GM06990 (cell line): ENCODE measurements at regions not wholly inside any gene's neighbourhood (a gene's known extent, or its start where the extent isn't known, plus 50 kb on each side); places are given as distances from the start of the nearest gene placed in this dataset.

Experiments used
- DNase-seq: peaks from one replicate; pipeline ENCODE4 v3.0.0-alpha.2; 2011; ENCODE audit not compliant: insufficient read length; ENCODE audit errors: extremely low read depth
- H3K27me3 ChIP-seq: replicated peaks from 2 replicates; pipeline ENCODE4 v1.6.0; 2011; ENCODE audit warnings: low read length; ENCODE audit not compliant: control insufficient read depth, insufficient read depth
- H3K36me3 ChIP-seq: 2 replicates; pipeline ENCODE4 v1.5.1; 2011; ENCODE audit warnings: low read length; ENCODE audit not compliant: control insufficient read depth, insufficient read depth
- H3K4me3 ChIP-seq: replicated peaks from 2 replicates; pipeline ENCODE4 v1.5.1; 2011; ENCODE audit warnings: low read depth, mild to moderate bottlenecking, control low read depth, low read length
- TF ChIP-seq, protein P1 (sequence below): IDR thresholded peaks from 2 replicates; pipeline ENCODE4 v1.5.1; 2011; ENCODE audit warnings: low read length, control low read depth, mild to moderate bottlenecking, inconsistent platforms; ENCODE audit not compliant: insufficient read depth, poor library complexity, severe bottlenecking

GRCh38 chr4:160772668-160773067 lies 1391.1 kb downstream of the FSTL5 start:
- Histone ChIP-seq H3K36me3 (no peaks in the 10 kb centered on the region), H3K4me3 (no peak overlapping the region), H3K27me3 (no peaks in the 10 kb centered on the region)
- DNase-seq: no peak
- TF ChIP-seq, protein P1, sequence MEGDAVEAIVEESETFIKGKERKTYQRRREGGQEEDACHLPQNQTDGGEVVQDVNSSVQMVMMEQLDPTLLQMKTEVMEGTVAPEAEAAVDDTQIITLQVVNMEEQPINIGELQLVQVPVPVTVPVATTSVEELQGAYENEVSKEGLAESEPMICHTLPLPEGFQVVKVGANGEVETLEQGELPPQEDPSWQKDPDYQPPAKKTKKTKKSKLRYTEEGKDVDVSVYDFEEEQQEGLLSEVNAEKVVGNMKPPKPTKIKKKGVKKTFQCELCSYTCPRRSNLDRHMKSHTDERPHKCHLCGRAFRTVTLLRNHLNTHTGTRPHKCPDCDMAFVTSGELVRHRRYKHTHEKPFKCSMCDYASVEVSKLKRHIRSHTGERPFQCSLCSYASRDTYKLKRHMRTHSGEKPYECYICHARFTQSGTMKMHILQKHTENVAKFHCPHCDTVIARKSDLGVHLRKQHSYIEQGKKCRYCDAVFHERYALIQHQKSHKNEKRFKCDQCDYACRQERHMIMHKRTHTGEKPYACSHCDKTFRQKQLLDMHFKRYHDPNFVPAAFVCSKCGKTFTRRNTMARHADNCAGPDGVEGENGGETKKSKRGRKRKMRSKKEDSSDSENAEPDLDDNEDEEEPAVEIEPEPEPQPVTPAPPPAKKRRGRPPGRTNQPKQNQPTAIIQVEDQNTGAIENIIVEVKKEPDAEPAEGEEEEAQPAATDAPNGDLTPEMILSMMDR: no peak

DNA sequence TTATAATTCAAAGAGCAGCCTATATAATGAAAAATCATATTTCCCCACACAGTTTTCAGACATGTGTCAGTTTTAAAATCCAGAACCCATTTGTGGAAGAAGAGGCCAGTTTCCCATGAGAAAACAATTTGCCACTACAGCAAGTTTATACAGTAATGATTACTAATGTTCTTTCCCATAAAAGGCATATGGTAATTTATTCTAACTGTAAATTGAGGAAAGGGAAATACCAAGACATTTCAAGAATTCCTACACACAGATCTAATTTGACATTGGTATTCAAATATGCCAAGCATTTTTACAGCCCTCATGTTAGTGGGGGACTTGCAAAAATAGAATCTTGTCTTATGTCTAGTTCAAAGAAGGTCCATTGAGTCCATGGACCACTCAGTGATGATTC lies 1368.6 kb downstream of the FSTL5 start:
- TF ChIP-seq, protein P1: no peak
- no peak for DNase-seq
- Histone ChIP-seq H3K36me3 (no peaks in the 10 kb centered on the region), H3K4me3 (no peak overlapping the region), H3K27me3 (no peaks in the 10 kb centered on the region)

DNA sequence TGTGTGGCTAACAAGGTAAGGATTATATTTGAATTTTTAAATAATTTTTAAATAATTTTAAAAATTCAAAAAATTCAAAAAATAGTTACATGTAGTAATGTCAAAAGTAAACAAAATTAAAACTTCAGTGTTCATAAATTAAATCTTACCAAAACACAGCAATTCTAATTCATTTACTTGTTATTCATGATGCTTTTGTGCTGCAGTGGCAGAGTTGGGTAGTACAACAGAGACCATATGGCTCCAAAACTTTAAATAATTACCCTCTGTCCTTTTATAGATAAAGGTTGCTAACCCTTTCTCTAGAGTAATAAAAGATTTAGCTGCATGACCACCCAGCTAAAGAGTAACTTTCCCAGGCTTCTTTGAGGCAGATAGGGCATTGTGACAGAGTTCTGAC lies 1355.6 kb downstream of the FSTL5 start:
- H3K36me3 ChIP-seq: no peaks in the 10 kb centered on the region
- no peak for DNase-seq
- no peaks in the 10 kb centered on the region for H3K27me3 ChIP-seq
- H3K4me3 ChIP-seq: no peak overlapping the region
- TF ChIP-seq, protein P1: no peak

DNA sequence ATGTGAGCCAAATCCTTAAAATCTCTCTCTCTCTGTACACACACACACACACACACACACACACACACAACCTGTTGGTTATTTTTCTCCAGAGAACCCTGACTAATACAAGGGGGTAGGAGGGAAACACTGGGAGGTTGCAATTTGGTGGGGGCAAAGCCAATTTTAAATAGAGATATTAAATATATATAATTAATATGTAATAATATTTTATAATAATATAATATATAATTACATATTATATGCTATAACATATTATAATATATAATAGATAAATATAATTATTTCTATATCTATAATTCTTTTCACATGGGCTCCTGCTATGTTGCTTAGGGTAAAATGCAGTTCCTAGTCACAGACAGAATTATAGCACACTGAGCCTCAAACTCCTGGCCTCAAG lies 1354.2 kb downstream of the FSTL5 start:
- TF ChIP-seq, protein P1: no peak
- no peak for DNase-seq
- H3K27me3 ChIP-seq: no peaks in the 10 kb centered on the region
- no peaks in the 10 kb centered on the region for H3K36me3 ChIP-seq
- H3K4me3 ChIP-seq: no peak overlapping the region

DNA sequence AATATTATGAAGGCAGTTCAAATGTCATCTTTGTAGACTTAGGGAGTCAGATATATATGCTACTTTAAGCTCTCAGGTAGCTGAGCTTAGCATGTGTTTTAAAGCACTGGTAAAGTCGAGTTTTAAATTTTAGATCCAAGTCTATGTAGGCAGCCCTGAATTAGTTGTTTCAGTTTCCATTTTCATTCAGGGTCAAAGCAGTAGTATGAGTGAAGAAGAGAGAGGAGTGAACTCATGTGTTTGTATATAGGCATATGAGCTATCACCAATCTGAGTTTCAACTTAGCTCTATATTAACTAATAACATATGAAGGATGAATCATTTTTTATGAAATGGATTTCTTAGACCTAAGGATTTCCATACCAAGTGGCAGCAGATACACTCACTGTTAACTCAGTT lies 1353.4 kb downstream of the FSTL5 start:
- no peak for DNase-seq
- H3K27me3 ChIP-seq: no peaks in the 10 kb centered on the region
- TF ChIP-seq, protein P1: no peak
- H3K4me3 ChIP-seq: no peak overlapping the region
- no peaks in the 10 kb centered on the region for H3K36me3 ChIP-seq

DNA sequence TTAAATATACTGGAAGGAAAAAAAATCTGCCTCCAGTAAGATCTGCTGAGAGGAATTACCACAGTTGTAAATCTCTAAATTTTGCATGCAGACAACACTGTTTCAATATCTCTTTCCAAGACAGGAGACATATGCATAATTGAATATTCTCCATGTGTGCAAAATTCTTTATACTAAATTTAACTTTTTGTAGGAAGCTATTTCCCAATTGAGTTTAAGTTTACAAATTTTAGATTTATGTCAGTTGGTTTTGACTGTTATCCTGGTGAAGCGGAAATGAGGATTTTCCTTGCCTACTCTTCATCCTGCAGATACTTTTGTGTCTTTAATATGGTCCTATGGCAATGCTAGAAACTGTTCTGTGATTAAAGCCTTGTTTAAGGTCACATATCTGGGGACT lies 1352.9 kb downstream of the FSTL5 start:
- TF ChIP-seq, protein P1: no peak
- Histone ChIP-seq H3K27me3 (no peaks in the 10 kb centered on the region), H3K4me3 (no peak overlapping the region), H3K36me3 (no peaks in the 10 kb centered on the region)
- DNase-seq: no peak
